ENCODE measurements at regions not wholly inside any gene's neighbourhood (a gene's known extent, or its start where the extent isn't known, plus 50 kb on each side); places are given as distances from the start of the nearest gene placed in this dataset.

DNA sequence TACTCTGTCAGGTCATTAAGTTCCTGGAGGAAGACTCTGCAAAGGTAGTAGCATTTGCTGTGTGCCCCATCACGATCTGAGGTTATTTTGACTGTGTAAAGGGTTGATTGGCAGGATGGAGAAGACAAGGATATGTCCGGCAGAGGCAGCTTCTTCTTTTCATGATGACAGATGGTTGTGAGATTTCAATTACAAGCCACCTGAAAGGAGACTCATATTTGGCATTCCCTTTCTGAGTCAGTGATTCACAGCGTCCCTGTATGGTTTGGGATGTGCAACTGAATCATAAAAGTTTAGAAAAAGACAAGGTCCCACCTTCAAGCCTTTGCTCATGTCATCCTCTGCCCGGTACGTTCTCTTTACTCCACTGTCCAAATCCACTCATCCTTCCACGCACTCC, 113.4 kb downstream of the MTNR1B start:
- CTCF ChIA-PET, result no interaction called here
- H3K4me3 ChIP-seq (ENCODE audit: low read depth, low read length), result no peak overlapping the region
- POLR2A ChIA-PET, result no interaction called here
- DNase-seq (ENCODE audit: low read depth, low spot score), result no peak
- TF ChIP-seq, protein P1, sequence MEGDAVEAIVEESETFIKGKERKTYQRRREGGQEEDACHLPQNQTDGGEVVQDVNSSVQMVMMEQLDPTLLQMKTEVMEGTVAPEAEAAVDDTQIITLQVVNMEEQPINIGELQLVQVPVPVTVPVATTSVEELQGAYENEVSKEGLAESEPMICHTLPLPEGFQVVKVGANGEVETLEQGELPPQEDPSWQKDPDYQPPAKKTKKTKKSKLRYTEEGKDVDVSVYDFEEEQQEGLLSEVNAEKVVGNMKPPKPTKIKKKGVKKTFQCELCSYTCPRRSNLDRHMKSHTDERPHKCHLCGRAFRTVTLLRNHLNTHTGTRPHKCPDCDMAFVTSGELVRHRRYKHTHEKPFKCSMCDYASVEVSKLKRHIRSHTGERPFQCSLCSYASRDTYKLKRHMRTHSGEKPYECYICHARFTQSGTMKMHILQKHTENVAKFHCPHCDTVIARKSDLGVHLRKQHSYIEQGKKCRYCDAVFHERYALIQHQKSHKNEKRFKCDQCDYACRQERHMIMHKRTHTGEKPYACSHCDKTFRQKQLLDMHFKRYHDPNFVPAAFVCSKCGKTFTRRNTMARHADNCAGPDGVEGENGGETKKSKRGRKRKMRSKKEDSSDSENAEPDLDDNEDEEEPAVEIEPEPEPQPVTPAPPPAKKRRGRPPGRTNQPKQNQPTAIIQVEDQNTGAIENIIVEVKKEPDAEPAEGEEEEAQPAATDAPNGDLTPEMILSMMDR (IDR thresholded peaks at IDR 0.05; ENCODE audit: insufficient read depth, low read length, missing control alignments), result no peak

DNA sequence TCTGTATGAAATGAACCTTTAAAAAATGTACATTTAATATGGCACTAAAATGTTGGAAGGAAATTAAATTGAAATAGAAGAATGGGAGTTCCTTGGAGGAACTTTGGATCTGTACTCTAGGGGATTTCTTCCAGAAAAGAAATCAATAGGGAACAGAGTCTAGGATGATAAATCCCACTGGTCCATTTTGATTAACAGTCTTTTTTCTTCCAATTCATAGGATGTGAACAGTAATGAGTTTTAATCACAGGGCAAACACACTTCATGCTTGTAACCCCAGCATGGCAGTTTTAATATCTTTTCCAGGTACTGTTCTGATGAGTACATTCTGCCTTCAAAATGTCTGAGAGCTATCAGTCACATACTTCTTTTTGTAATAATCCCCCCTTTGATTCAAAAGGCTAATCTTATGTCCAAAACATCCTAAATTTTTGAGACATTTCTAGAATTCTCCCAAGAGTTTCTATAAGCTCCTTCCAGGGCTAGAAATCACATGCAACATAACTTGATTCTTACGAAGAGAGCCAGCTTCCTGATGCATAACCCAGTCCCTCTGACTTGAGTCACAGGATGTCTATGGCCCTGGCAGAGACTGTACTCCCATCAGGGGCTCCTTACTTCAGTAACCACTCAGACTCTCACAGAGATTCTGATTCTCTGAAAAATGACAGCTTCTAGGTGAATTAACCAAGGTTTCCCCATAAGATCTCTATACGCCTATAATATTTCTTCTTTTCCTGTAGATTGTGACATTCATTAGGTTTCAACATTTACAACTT, 112.9 kb downstream of the SLC36A4 start:
- ChIA-PET POLR2A (interaction anchor here (0.7 kb wide), 1 partner anchor 15 kb away, joined by 3 read pairs; no protein-coding TSS in a partner anchor), CTCF (interaction anchor here (0.8 to 2.1 kb wide), 5 partner anchors 9 to 85 kb away, joined by 4 to 6 read pairs (median 5); no protein-coding TSS in a partner anchor)
- DNase-seq (ENCODE audit: low read depth, low spot score), result no peak
- TF ChIP-seq, protein P1 (IDR thresholded peaks at IDR 0.05; ENCODE audit: insufficient read depth, low read length, missing control alignments), result no peak
- no peak overlapping the region for H3K4me3 ChIP-seq (ENCODE audit: low read depth, low read length)

DNA sequence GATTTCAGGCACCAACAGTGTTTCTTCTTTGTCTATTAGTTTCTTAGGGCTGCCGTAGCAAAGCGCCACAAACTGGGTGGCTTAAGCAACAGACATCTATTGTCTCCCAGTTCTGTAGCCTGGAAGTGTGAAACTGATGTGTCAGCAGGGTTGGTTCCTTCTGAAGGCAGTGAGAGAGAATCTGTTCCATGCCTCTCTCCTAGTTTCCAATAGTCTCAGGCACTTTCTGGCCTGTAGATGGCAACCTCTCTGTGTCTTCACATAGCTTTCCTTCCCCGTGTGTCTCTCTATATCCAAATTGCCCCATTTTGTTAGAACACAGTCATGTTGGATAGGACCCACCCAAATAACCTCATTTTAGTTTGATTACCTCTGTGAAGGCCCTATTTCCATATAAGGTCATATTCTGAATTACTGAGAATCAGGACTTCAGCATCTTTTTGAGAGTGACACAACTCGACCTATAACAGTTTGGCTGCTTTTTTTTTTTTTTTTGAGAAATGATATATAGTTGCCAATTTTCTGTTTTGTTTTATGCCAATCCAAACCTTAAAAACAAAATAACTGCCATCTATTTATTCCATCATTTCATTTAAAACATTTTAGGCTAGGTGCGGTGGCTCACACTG, 108.2 kb downstream of the SLC36A4 start:
- DNase-seq (ENCODE audit: low read depth, low spot score), result no peak
- CTCF ChIA-PET, result interaction anchor here (0.7 to 2.3 kb wide), 16 partner anchors 10 to 149 kb away, joined by 3 to 15 read pairs (median 4); no protein-coding TSS in a partner anchor
- no peak overlapping the region for H3K4me3 ChIP-seq (ENCODE audit: low read depth, low read length)
- POLR2A ChIA-PET, result no interaction called here
- TF ChIP-seq, protein P1 (IDR thresholded peaks at IDR 0.05; ENCODE audit: insufficient read depth, low read length, missing control alignments), result peak; percentile 58
